Mesendoderm (in vitro differentiated cells): ENCODE measurements at regions not wholly inside any gene's neighbourhood (a gene's known extent, or its start where the extent isn't known, plus 50 kb on each side); places are given as distances from the start of the nearest gene placed in this dataset.

Source experiments
- DNase-seq: peaks from one replicate; pipeline ENCODE4 v3.0.0; 2013
- H2AK5ac ChIP-seq: 2 replicates; pipeline ENCODE4 v1.6.1; 2013; ENCODE audit warnings: low read length, inconsistent platforms
- H2BK120ac ChIP-seq: 2 replicates; pipeline ENCODE4 v1.6.1; 2013; ENCODE audit warnings: low read depth, mild to moderate bottlenecking, low read length, moderate library complexity, mixed read lengths
- H2BK15ac ChIP-seq: replicated peaks from 2 replicates; pipeline ENCODE4 v1.6.1; 2013; ENCODE audit warnings: low read depth, mild to moderate bottlenecking, moderate library complexity
- H2BK5ac ChIP-seq: 2 replicates; pipeline ENCODE4 v1.6.1; 2013; ENCODE audit warnings: low read length, inconsistent platforms
- H3K18ac ChIP-seq: 2 replicates; pipeline ENCODE4 v1.6.1; 2013; ENCODE audit warnings: mild to moderate bottlenecking, low read length, mixed read lengths
- H3K23ac ChIP-seq: one replicate; pipeline ENCODE4 v1.6.1; 2013; ENCODE audit warnings: low read length
- H3K27ac ChIP-seq: 2 replicates; pipeline ENCODE4 v1.5.1; 2013; ENCODE audit warnings: low read depth, mild to moderate bottlenecking, inconsistent platforms, low read length, moderate library complexity
- H3K27me3 ChIP-seq: 2 replicates; pipeline ENCODE4 v1.6.1; 2013; ENCODE audit warnings: low read length, control low read depth, mild to moderate bottlenecking, inconsistent platforms; ENCODE audit not compliant: insufficient read depth, poor library complexity
- H3K36me3 ChIP-seq: 2 replicates; pipeline ENCODE4 v1.6.1; 2013; ENCODE audit warnings: low read length, inconsistent platforms; ENCODE audit not compliant: control insufficient read depth, insufficient read depth
- H3K4ac ChIP-seq: one replicate; pipeline ENCODE4 v1.6.1; 2013; ENCODE audit warnings: low read depth, mild to moderate bottlenecking, low read length, moderate library complexity
- H3K4me1 ChIP-seq: 2 replicates; pipeline ENCODE4 v1.6.1; 2013; ENCODE audit warnings: low read depth, low read length, inconsistent platforms; ENCODE audit not compliant: control insufficient read depth
- H3K4me2 ChIP-seq: 2 replicates; pipeline ENCODE4 v1.6.1; 2013; ENCODE audit warnings: low read length
- H3K4me3 ChIP-seq: 2 replicates; pipeline ENCODE4 v1.5.1; 2013; ENCODE audit warnings: mild to moderate bottlenecking, low read length
- H3K56ac ChIP-seq: one replicate; pipeline ENCODE4 v1.6.1; 2013; ENCODE audit warnings: low read length
- H3K79me1 ChIP-seq: 2 replicates; pipeline ENCODE4 v1.6.1; 2013; ENCODE audit warnings: low read length, inconsistent platforms
- H3K79me2 ChIP-seq: 2 replicates; pipeline ENCODE4 v1.6.1; 2013; ENCODE audit warnings: mild to moderate bottlenecking, low read length; ENCODE audit not compliant: control insufficient read depth, insufficient read depth
- H3K9ac ChIP-seq: 2 replicates; pipeline ENCODE4 v1.6.1; 2013; ENCODE audit warnings: low read length, inconsistent platforms
- H4K5ac ChIP-seq: one replicate; pipeline ENCODE4 v1.6.1; 2013; ENCODE audit warnings: low read length
- H4K8ac ChIP-seq: one replicate; pipeline ENCODE4 v1.6.1; 2013; ENCODE audit warnings: low read depth, mild to moderate bottlenecking, control low read depth, low read length, moderate library complexity
- WGBS: extraction: QIAGEN DNeasy Blood & Tissue Kit; methylation state at CpG from one replicate; pipeline ENCODE4 v1.1.7; 2013; ENCODE audit warnings: low lambda C conversion rate, missing lambda C conversion rate; ENCODE audit not compliant: insufficient coverage; ENCODE audit errors: extremely low coverage; 5-methylcytosine and 5-hydroxymethylcytosine counted together

- H2BK15ac ChIP-seq: no peak overlapping the region
- WGBS: no CpG with 5 or more reads among the region's 5 CpGs
- H3K4me1 ChIP-seq: peaks cover 21% of the 10 kb centered on the region
- H3K4me2 ChIP-seq: no peak overlapping the region
- H3K4ac ChIP-seq: no peak overlapping the region
- no peak overlapping the region for H2BK120ac ChIP-seq
- H3K27ac ChIP-seq: no peak overlapping the region
- no peak overlapping the region for H4K8ac ChIP-seq
- no peak overlapping the region for H3K56ac ChIP-seq
- H2AK5ac ChIP-seq: no peak overlapping the region
- H3K4me3 ChIP-seq: no peak overlapping the region
- H3K23ac ChIP-seq: no peak overlapping the region
- no peaks in the 10 kb centered on the region for H3K79me2 ChIP-seq
- no peaks in the 10 kb centered on the region for H3K79me1 ChIP-seq
- H3K36me3 ChIP-seq: no peaks in the 10 kb centered on the region
- no peak overlapping the region for H4K5ac ChIP-seq
- no peaks in the 10 kb centered on the region for H3K27me3 ChIP-seq
- H3K18ac ChIP-seq: no peak overlapping the region
- H2BK5ac ChIP-seq: no peak overlapping the region
- H3K9ac ChIP-seq: no peak overlapping the region
- DNase-seq: peak; percentile 90
Observed at GRCh38 chr11:19525714-19526113, 186.9 kb upstream of the NAV2 start.

GRCh38 chr11:19525276-19525675 is 187.4 kb upstream of the NAV2 start:
- H3K27ac ChIP-seq: no peak overlapping the region

GRCh38 chr11:19524171-19524671 is 188.4 kb upstream of the NAV2 start:
- H3K36me3 ChIP-seq: no peaks in the 10 kb centered on the region
- H3K4me2 ChIP-seq: no peak overlapping the region
- no peak overlapping the region for H3K18ac ChIP-seq
- no peak overlapping the region for H3K4ac ChIP-seq
- H4K5ac ChIP-seq: no peak overlapping the region
- H3K9ac ChIP-seq: no peak overlapping the region
- peaks cover 21% of the 10 kb centered on the region for H3K4me1 ChIP-seq
- peak; percentile 38 for DNase-seq
- peak overlapping the region; percentile 30 for H2AK5ac ChIP-seq
- H3K23ac ChIP-seq: no peak overlapping the region
- no peak overlapping the region for H2BK15ac ChIP-seq
- H3K56ac ChIP-seq: peak overlapping the region; percentile 63
- no CpG with 5 or more reads among the region's 8 CpGs for WGBS
- no peak overlapping the region for H2BK120ac ChIP-seq
- no peaks in the 10 kb centered on the region for H3K27me3 ChIP-seq
- no peak overlapping the region for H3K27ac ChIP-seq
- H2BK5ac ChIP-seq: no peak overlapping the region
- no peak overlapping the region for H3K4me3 ChIP-seq
- no peaks in the 10 kb centered on the region for H3K79me2 ChIP-seq
- H3K79me1 ChIP-seq: no peaks in the 10 kb centered on the region
- no peak overlapping the region for H4K8ac ChIP-seq

More at GRCh38 chr11:19525276-19525675, 187.4 kb upstream of the NAV2 start:
- H3K4ac ChIP-seq: no peak overlapping the region
- no peaks in the 10 kb centered on the region for H3K79me2 ChIP-seq
- H3K4me2 ChIP-seq: no peak overlapping the region
- H2BK120ac ChIP-seq: no peak overlapping the region
- no peak overlapping the region for H4K5ac ChIP-seq
- no peak overlapping the region for H2AK5ac ChIP-seq
- peaks cover 21% of the 10 kb centered on the region for H3K4me1 ChIP-seq
- no CpG with 5 or more reads among the region's 7 CpGs for WGBS
- H3K27me3 ChIP-seq: no peaks in the 10 kb centered on the region
- H3K18ac ChIP-seq: no peak overlapping the region
- no peaks in the 10 kb centered on the region for H3K79me1 ChIP-seq
- no peak overlapping the region for H4K8ac ChIP-seq
- no peak overlapping the region for H2BK5ac ChIP-seq
- no peaks in the 10 kb centered on the region for H3K36me3 ChIP-seq
- H3K56ac ChIP-seq: peak overlapping the region; percentile 27
- no peak overlapping the region for H3K9ac ChIP-seq
- no peak overlapping the region for H2BK15ac ChIP-seq
- H3K23ac ChIP-seq: no peak overlapping the region
- DNase-seq: no peak
- no peak overlapping the region for H3K4me3 ChIP-seq

GRCh38 chr11:19520681-19521080 is 192.0 kb upstream of the NAV2 start:
- Histone ChIP-seq H3K27me3 (no peaks in the 10 kb centered on the region), H3K4me1 (peaks cover 11% of the 10 kb centered on the region), H3K9ac (no peak overlapping the region), H3K36me3 (no peaks in the 10 kb centered on the region), H3K18ac (no peak overlapping the region), H3K79me1 (no peaks in the 10 kb centered on the region), H2BK120ac (no peak overlapping the region), H3K4ac (no peak overlapping the region), H4K8ac (no peak overlapping the region), H3K4me2 (no peak overlapping the region), H3K27ac (no peak overlapping the region), H3K23ac (no peak overlapping the region), H4K5ac (no peak overlapping the region), H2BK15ac (no peak overlapping the region), H3K56ac (no peak overlapping the region), H2AK5ac (no peak overlapping the region), H3K4me3 (no peak overlapping the region), H3K79me2 (no peaks in the 10 kb centered on the region), H2BK5ac (no peak overlapping the region)
- WGBS: no CpG with 5 or more reads among the region's 5 CpGs
- DNase-seq: no peak

- H3K4me1 ChIP-seq: peaks cover 8% of the 10 kb centered on the region
- H2BK15ac ChIP-seq: no peak overlapping the region
- no peak overlapping the region for H3K9ac ChIP-seq
- no peak overlapping the region for H3K4me3 ChIP-seq
- no peaks in the 10 kb centered on the region for H3K79me1 ChIP-seq
- no peak for DNase-seq
- no peak overlapping the region for H3K4me2 ChIP-seq
- no peak overlapping the region for H3K23ac ChIP-seq
- no peak overlapping the region for H4K5ac ChIP-seq
- no peak overlapping the region for H2BK120ac ChIP-seq
- H3K79me2 ChIP-seq: no peaks in the 10 kb centered on the region
- no peak overlapping the region for H3K27ac ChIP-seq
- no peak overlapping the region for H2AK5ac ChIP-seq
- H3K4ac ChIP-seq: no peak overlapping the region
- no CpG with 5 or more reads among the region's 8 CpGs for WGBS
- H2BK5ac ChIP-seq: no peak overlapping the region
- H3K36me3 ChIP-seq: no peaks in the 10 kb centered on the region
- H4K8ac ChIP-seq: no peak overlapping the region
- H3K56ac ChIP-seq: no peak overlapping the region
- no peaks in the 10 kb centered on the region for H3K27me3 ChIP-seq
- no peak overlapping the region for H3K18ac ChIP-seq
Observed at GRCh38 chr11:19519912-19520641, 192.6 kb upstream of the NAV2 start.

GRCh38 chr11:19519353-19519752 is 193.3 kb upstream of the NAV2 start:
- no peak overlapping the region for H3K4me3 ChIP-seq
- no peak overlapping the region for H4K8ac ChIP-seq
- H2BK5ac ChIP-seq: no peak overlapping the region
- no peaks in the 10 kb centered on the region for H3K79me2 ChIP-seq
- no peak for DNase-seq
- H3K36me3 ChIP-seq: no peaks in the 10 kb centered on the region
- H3K4me1 ChIP-seq: peaks cover 3% of the 10 kb centered on the region
- H2BK120ac ChIP-seq: no peak overlapping the region
- H4K5ac ChIP-seq: no peak overlapping the region
- H3K79me1 ChIP-seq: no peaks in the 10 kb centered on the region
- no peak overlapping the region for H3K4ac ChIP-seq
- no peak overlapping the region for H3K4me2 ChIP-seq
- no peak overlapping the region for H2BK15ac ChIP-seq
- no peak overlapping the region for H2AK5ac ChIP-seq
- no peaks in the 10 kb centered on the region for H3K27me3 ChIP-seq
- no peak overlapping the region for H3K18ac ChIP-seq
- no CpG with 5 or more reads among the region's 4 CpGs for WGBS
- no peak overlapping the region for H3K27ac ChIP-seq
- H3K9ac ChIP-seq: no peak overlapping the region
- no peak overlapping the region for H3K23ac ChIP-seq
- no peak overlapping the region for H3K56ac ChIP-seq
